Tongue (tissue), 1 donor: ENCODE measurements at regions not wholly inside any gene's neighbourhood (a gene's known extent, or its start where the extent isn't known, plus 50 kb on each side); places are given as distances from the start of the nearest gene placed in this dataset.
"Not testable (repeated sequence)": the region's sequence is repeated elsewhere in the genome, so short reads cannot be mapped to it uniquely, and the experiment has no call there.

Source experiments
- DNase-seq: peaks from one replicate; pipeline ENCODE4 v3.0.0-alpha.2; 2015

- no peak for DNase-seq
Measured at GRCh38 chr3:161694682-161695564, 198.3 kb downstream of the OTOL1 start.

GRCh38 chr3:161695811-161696210 lies 199.2 kb downstream of the OTOL1 start:
- DNase-seq: no peak

- peak; percentile 3 for DNase-seq
Measured at GRCh38 chr3:161700998-161701397, 204.4 kb downstream of the OTOL1 start.

GRCh38 chr3:161707253-161707652 lies 210.6 kb downstream of the OTOL1 start:
- not testable (repeated sequence) for DNase-seq

- no peak for DNase-seq
Measured at GRCh38 chr3:161713731-161714130, 217.1 kb downstream of the OTOL1 start.

GRCh38 chr3:161731968-161732367 lies 235.4 kb downstream of the OTOL1 start:
- DNase-seq: no peak

- DNase-seq: no peak
Measured at GRCh38 chr3:161737171-161737570, 240.6 kb downstream of the OTOL1 start.

- peak; percentile 58 for DNase-seq
Measured at GRCh38 chr3:161740421-161740820, 243.8 kb downstream of the OTOL1 start.

- DNase-seq: no peak
Measured at GRCh38 chr3:161744366-161744765, 247.8 kb downstream of the OTOL1 start.

- DNase-seq: no peak
Measured at GRCh38 chr3:161745741-161746140, 249.1 kb downstream of the OTOL1 start.

- no peak for DNase-seq
Measured at GRCh38 chr3:161748049-161748448, 251.4 kb downstream of the OTOL1 start.

- no peak for DNase-seq
Measured at GRCh38 chr3:161754420-161755053, 257.9 kb downstream of the OTOL1 start.

- DNase-seq: no peak
Measured at GRCh38 chr3:161759444-161759843, 262.8 kb downstream of the OTOL1 start.

GRCh38 chr3:161766331-161766730 lies 269.7 kb downstream of the OTOL1 start:
- DNase-seq: no peak

- DNase-seq: peak; percentile 6
Measured at GRCh38 chr3:161770484-161771386, 274.1 kb downstream of the OTOL1 start.

GRCh38 chr3:161781381-161781780 lies 284.8 kb downstream of the OTOL1 start:
- DNase-seq: no peak

GRCh38 chr3:161793194-161793930 lies 296.8 kb downstream of the OTOL1 start:
- peak; percentile 15 for DNase-seq

GRCh38 chr3:161794551-161794950 lies 297.9 kb downstream of the OTOL1 start:
- DNase-seq: no peak

- DNase-seq: no peak
Measured at GRCh38 chr3:161796312-161796711, 299.7 kb downstream of the OTOL1 start.

GRCh38 chr3:161796780-161797179 lies 300.2 kb downstream of the OTOL1 start:
- DNase-seq: no peak

- no peak for DNase-seq
Measured at GRCh38 chr3:161798016-161798415, 301.4 kb downstream of the OTOL1 start.

- no peak for DNase-seq
Measured at GRCh38 chr3:161800985-161801559, 304.5 kb downstream of the OTOL1 start.
